Tibial nerve (tissue), 4 donors: ENCODE measurements at regions not wholly inside any gene's neighbourhood (a gene's known extent, or its start where the extent isn't known, plus 50 kb on each side); places are given as distances from the start of the nearest gene placed in this dataset.

Experiments
- CTCF ChIP-seq, 5 experiments: fragments of 200-600 bp in 3 of 5; fragments of 450-650 bp in 2 of 5; sonication (generic) in 3 of 5; IDR thresholded peaks; one replicate each; pipeline ENCODE4 v1.5.1; 2016 to 2019; ENCODE audit warnings: antibody characterized with exemption in 5 of 5, mild to moderate bottlenecking in 3 of 5, moderate library complexity in 2 of 5
- EP300 ChIP-seq, 2 donors: sonication (generic); formaldehyde crosslinking; IDR thresholded peaks; one replicate each; pipeline ENCODE4 v1.6.1; 2017; ENCODE audit warnings: antibody characterized with exemption in 2 of 2, mild to moderate bottlenecking in 1 of 2

- TF ChIP-seq CTCF (IDR thresholded peaks at IDR 0.05) (no peak), EP300 (IDR thresholded peaks at IDR 0.05) (no peak)
Measured at GRCh38 chr3:139292192-139292591, 51.6 kb upstream of the MRPS22 start.
